ENCODE measurements at regions not wholly inside any gene's neighbourhood (a gene's known extent, or its start where the extent isn't known, plus 50 kb on each side); places are given as distances from the start of the nearest gene placed in this dataset.

DNA sequence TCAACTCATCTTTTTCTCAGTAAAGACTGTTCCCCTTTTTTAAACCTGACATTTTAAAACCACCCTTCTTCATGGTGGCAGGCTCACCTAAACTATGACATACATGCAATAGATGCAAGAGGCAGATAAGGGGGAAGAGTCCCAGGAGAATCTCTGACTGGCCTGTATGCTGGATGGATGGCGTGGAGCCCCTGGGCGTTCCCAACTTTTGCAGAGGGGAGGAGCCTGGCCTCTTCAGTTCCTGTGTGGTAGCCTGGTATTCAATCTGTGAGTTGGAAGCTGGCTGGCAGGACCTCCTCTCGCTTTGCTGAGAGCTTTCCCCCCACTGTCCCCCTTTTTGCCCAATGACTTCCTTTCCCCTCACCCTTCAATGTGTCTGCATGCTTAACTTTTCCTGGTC is 217.6 kb upstream of the CA10 start:
- DNase-seq (no peak), ATAC-seq (ENCODE audit: low read depth in 2 of 2) (no peak)
- no peaks in the 10 kb centered on the region for H3K9me3 ChIP-seq (ENCODE audit: control insufficient read depth in 2 of 2, low read length in 2 of 2)
- no peaks in the 10 kb centered on the region for H3K4me1 ChIP-seq (ENCODE audit: control insufficient read depth, insufficient read depth, low read length, poor library complexity, severe bottlenecking)
- H3K27me3 ChIP-seq (ENCODE audit: control insufficient read depth, insufficient read depth, low read length) = no peaks in the 10 kb centered on the region
- no peak overlapping the region for H3K4me3 ChIP-seq (ENCODE audit: low read depth, low read length)
- Mint-ChIP-seq H3K4me3 (no peak overlapping the region), H3K4me1 (no peaks in the 10 kb centered on the region), H3K9me3 (peaks cover 0 to 5% (median 0%) of the 10 kb centered on the region in 7 donors), H3K27me3 (no peaks in the 10 kb centered on the region), H3K36me3 (no peaks in the 10 kb centered on the region), H3K27ac (no peak overlapping the region)
- no peaks in the 10 kb centered on the region for H3K36me3 ChIP-seq (ENCODE audit: control insufficient read depth, insufficient read depth, low read length)
- no peak overlapping the region for H3K27ac ChIP-seq (ENCODE audit: insufficient read depth, low read length, poor library complexity, severe bottlenecking)

DNA sequence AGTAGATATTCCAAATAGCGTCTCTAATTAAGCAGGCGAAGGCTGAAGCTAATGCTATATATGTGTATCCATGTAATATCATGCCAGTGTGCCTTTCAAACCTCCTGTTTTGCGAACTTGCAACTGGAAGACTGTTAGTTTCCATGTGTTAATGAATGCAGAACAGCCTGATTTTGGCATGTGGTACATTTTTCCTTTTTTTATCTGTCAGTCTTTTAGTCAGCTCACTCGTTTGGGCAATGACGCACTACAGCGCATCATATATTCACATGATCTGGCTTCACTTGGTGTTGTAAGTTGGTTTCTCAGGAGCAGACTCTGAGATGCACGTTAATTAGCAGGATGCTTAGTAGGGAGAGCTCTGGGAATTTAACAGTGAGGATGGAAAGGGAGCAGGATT is 210.4 kb upstream of the CA10 start:
- Mint-ChIP-seq H3K27me3 (no peaks in the 10 kb centered on the region), H3K4me3 (no peak overlapping the region), H3K4me1 (no peaks in the 10 kb centered on the region), H3K36me3 (no peaks in the 10 kb centered on the region), H3K27ac (no peak overlapping the region), H3K9me3 (peaks cover 0 to 3% (median 0%) of the 10 kb centered on the region in 7 donors)
- H3K9me3 ChIP-seq (ENCODE audit: control insufficient read depth in 2 of 2, low read length in 2 of 2) = no peaks in the 10 kb centered on the region
- no peak overlapping the region for H3K27ac ChIP-seq (ENCODE audit: insufficient read depth, low read length, poor library complexity, severe bottlenecking)
- H3K4me1 ChIP-seq (ENCODE audit: control insufficient read depth, insufficient read depth, low read length, poor library complexity, severe bottlenecking) = no peaks in the 10 kb centered on the region
- no peak overlapping the region for H3K4me3 ChIP-seq (ENCODE audit: low read depth, low read length)
- H3K36me3 ChIP-seq (ENCODE audit: control insufficient read depth, insufficient read depth, low read length) = no peaks in the 10 kb centered on the region
- no peaks in the 10 kb centered on the region for H3K27me3 ChIP-seq (ENCODE audit: control insufficient read depth, insufficient read depth, low read length)
- ATAC-seq (ENCODE audit: low read depth in 2 of 2) (no peak), DNase-seq (no peak)

DNA sequence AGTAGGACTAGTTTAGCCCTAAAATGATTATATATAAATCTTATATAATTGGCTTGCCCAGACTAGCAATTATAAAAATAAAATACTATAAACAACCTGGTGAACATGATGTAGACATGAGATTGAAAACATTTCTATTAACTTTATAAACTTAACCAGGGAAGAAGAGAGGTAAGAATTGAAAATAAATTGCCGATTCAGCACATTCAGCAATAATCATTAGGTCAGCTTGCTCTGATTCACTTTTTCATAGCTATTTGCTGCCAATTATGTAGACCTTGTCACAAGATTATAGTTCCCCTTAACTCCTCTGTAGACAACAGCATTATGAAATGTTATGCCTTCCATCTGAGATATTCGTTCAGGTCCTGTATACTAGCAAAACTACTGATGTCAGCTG is 199.3 kb upstream of the CA10 start:
- Histone ChIP-seq H3K4me1 (ENCODE audit: control insufficient read depth, insufficient read depth, low read length, poor library complexity, severe bottlenecking) (no peaks in the 10 kb centered on the region), H3K27me3 (ENCODE audit: control insufficient read depth, insufficient read depth, low read length) (no peaks in the 10 kb centered on the region), H3K9me3 (ENCODE audit: control insufficient read depth in 2 of 2, low read length in 2 of 2) (peaks cover 0 to 9% of the 10 kb centered on the region in 2 experiments), H3K36me3 (ENCODE audit: control insufficient read depth, insufficient read depth, low read length) (no peaks in the 10 kb centered on the region), H3K27ac (ENCODE audit: insufficient read depth, low read length, poor library complexity, severe bottlenecking) (no peak overlapping the region), H3K4me3 (ENCODE audit: low read depth, low read length) (no peak overlapping the region)
- Mint-ChIP-seq H3K4me3 (no peak overlapping the region), H3K27me3 (no peaks in the 10 kb centered on the region), H3K27ac (no peak overlapping the region), H3K9me3 (peaks cover 0 to 20% (median 9%) of the 10 kb centered on the region in 7 donors), H3K36me3 (no peaks in the 10 kb centered on the region), H3K4me1 (no peaks in the 10 kb centered on the region)
- no peak for ATAC-seq (ENCODE audit: low read depth in 2 of 2)
- DNase-seq = no peak

DNA sequence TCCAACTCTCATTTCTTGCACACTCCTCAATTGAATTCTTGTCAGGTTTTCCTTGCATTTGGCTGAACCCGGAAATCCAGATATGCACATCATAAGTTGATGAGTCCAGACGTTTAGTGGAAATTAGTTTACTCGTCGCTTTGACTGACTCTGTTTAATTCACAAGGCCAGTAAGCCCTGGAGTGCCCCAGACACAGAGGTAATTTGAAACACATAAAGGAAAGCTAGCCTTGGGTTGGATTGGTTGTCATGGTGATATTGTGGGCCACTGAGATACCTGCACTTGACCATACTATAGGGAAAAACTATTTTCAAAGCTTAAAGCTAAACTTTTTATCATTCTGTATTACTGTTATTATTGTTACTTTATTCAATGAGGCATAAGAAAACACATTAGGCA is 178.3 kb upstream of the CA10 start:
- Mint-ChIP-seq H3K27me3 (no peaks in the 10 kb centered on the region), H3K4me3 (no peak overlapping the region), H3K4me1 (no peaks in the 10 kb centered on the region), H3K27ac (no peak overlapping the region), H3K9me3 (peaks cover 0 to 11% (median 4%) of the 10 kb centered on the region in 7 donors), H3K36me3 (no peaks in the 10 kb centered on the region)
- H3K9me3 ChIP-seq (ENCODE audit: control insufficient read depth in 2 of 2, low read length in 2 of 2) = no peaks in the 10 kb centered on the region
- DNase-seq (no peak), ATAC-seq (ENCODE audit: low read depth in 2 of 2) (no peak)
- no peaks in the 10 kb centered on the region for H3K4me1 ChIP-seq (ENCODE audit: control insufficient read depth, insufficient read depth, low read length, poor library complexity, severe bottlenecking)
- H3K27ac ChIP-seq (ENCODE audit: insufficient read depth, low read length, poor library complexity, severe bottlenecking) = no peak overlapping the region
- H3K27me3 ChIP-seq (ENCODE audit: control insufficient read depth, insufficient read depth, low read length) = no peaks in the 10 kb centered on the region
- H3K36me3 ChIP-seq (ENCODE audit: control insufficient read depth, insufficient read depth, low read length) = no peaks in the 10 kb centered on the region
- H3K4me3 ChIP-seq (ENCODE audit: low read depth, low read length) = no peak overlapping the region

DNA sequence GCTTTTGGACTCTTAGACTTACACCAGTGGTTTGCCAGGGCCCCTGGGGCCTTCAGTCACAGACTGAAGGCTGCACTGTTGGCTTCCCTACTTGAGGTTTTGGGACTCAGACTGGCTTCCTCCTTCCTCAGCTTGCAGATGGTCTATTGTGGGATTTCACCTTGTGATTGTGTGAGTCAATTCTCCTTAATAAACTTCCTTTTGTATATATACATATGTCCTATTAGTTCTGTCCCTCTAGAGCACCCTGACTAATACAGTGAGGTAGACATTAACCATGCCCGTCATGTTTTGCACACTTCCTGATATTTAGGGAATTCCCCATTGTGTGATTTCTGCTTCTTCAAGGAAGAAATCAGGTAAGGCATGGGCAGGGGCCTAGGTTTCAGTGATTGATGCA is 147.8 kb upstream of the CA10 start:
- H3K4me1 Mint-ChIP-seq = no peaks in the 10 kb centered on the region

DNA sequence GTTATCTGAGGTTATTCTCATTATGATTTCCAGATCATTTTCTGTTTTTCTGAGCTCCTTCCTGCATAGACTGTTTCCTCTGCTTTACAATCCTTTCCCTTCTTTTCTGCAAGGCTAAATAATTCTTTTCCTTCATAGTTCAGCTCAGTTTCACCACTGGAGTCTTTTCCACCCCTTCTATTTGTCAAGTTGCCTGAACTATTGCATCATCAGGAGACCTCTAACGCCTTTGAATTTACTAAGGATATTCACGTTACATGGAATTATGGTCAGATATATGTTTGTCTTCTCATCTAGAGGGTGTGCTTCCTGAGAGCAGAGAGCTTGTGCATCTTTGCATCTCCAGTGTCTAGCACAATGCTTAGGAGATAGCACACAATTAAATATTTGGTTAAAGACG is 140.4 kb upstream of the CA10 start:
- Histone ChIP-seq H3K27ac (ENCODE audit: insufficient read depth, low read length, poor library complexity, severe bottlenecking) (no peak overlapping the region), H3K4me1 (ENCODE audit: control insufficient read depth, insufficient read depth, low read length, poor library complexity, severe bottlenecking) (no peaks in the 10 kb centered on the region), H3K4me3 (ENCODE audit: low read depth, low read length) (no peak overlapping the region), H3K9me3 (ENCODE audit: control insufficient read depth in 2 of 2, low read length in 2 of 2) (no peaks in the 10 kb centered on the region), H3K27me3 (ENCODE audit: control insufficient read depth, insufficient read depth, low read length) (peaks cover 1% of the 10 kb centered on the region), H3K36me3 (ENCODE audit: control insufficient read depth, insufficient read depth, low read length) (no peaks in the 10 kb centered on the region)
- Mint-ChIP-seq H3K27me3 (no peaks in the 10 kb centered on the region), H3K36me3 (no peaks in the 10 kb centered on the region), H3K9me3 (peaks cover 0 to 3% (median 0%) of the 10 kb centered on the region in 7 donors), H3K4me1 (no peaks in the 10 kb centered on the region), H3K4me3 (no peak overlapping the region), H3K27ac (no peak overlapping the region)
- ATAC-seq (ENCODE audit: low read depth in 2 of 2) = no peak
- DNase-seq = no peak

More for the DNA sequence above, 147.8 kb upstream of the CA10 start:
- no peaks in the 10 kb centered on the region for H3K27me3 ChIP-seq (ENCODE audit: control insufficient read depth, insufficient read depth, low read length)
- no peaks in the 10 kb centered on the region for H3K36me3 Mint-ChIP-seq
- no peaks in the 10 kb centered on the region for H3K4me1 ChIP-seq (ENCODE audit: control insufficient read depth, insufficient read depth, low read length, poor library complexity, severe bottlenecking)
- H3K9me3 Mint-ChIP-seq = peaks cover 0 to 10% (median 2%) of the 10 kb centered on the region in 7 donors
- H3K9me3 ChIP-seq (ENCODE audit: control insufficient read depth in 2 of 2, low read length in 2 of 2) = no peaks in the 10 kb centered on the region
- no peak overlapping the region for H3K4me3 Mint-ChIP-seq
- no peaks in the 10 kb centered on the region for H3K27me3 Mint-ChIP-seq
- no peak overlapping the region for H3K4me3 ChIP-seq (ENCODE audit: low read depth, low read length)
- no peaks in the 10 kb centered on the region for H3K36me3 ChIP-seq (ENCODE audit: control insufficient read depth, insufficient read depth, low read length)
- no peak overlapping the region for H3K27ac ChIP-seq (ENCODE audit: insufficient read depth, low read length, poor library complexity, severe bottlenecking)
- no peak for DNase-seq
- H3K27ac Mint-ChIP-seq = no peak overlapping the region
- ATAC-seq (ENCODE audit: low read depth in 2 of 2) = no peak

DNA sequence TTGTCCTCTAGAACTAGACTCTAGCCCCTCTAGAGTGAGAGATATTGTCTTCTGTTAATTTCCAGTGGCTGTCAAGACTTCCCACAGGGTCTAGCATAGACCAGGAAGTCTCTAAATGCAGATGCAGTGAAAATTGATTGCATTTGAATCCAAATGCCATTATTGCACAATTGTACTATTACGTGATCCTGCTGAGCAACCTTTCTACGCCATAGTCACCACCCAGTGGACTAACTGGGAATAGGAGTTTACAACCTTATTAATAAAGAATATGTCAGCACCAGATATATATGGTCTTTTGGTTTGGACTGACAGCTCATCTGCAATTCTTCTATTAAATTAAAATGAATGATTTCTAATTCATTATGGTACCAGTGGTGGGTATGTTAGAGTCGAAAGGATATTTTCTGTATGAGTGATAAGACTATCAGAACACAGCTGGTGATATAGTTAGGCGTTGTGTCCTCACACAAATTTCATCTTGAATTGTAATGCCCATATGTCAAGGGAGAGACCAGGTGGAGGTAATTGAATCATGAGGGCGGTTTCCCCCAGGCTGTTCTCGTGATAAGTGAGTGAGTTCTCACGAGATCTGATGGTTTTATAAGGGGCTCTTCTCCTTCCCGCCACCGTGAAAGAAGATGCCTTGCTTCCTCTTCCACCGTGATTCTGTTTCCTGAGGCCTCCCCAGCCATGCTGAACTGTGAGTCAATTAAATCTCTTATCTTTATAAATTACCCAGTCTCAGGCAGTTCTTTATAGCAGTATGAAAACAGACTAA is 138.9 kb upstream of the CA10 start:
- no peaks in the 10 kb centered on the region for H3K36me3 ChIP-seq (ENCODE audit: control insufficient read depth, insufficient read depth, low read length)
- no peak overlapping the region for H3K4me3 Mint-ChIP-seq
- H3K36me3 Mint-ChIP-seq = no peaks in the 10 kb centered on the region
- no peak overlapping the region for H3K27ac Mint-ChIP-seq
- H3K9me3 ChIP-seq (ENCODE audit: control insufficient read depth in 2 of 2, low read length in 2 of 2) = no peaks in the 10 kb centered on the region
- no peaks in the 10 kb centered on the region for H3K4me1 Mint-ChIP-seq
- peaks cover 1% of the 10 kb centered on the region for H3K27me3 ChIP-seq (ENCODE audit: control insufficient read depth, insufficient read depth, low read length)
- H3K9me3 Mint-ChIP-seq = peaks cover 0 to 5% (median 0%) of the 10 kb centered on the region in 7 donors
- H3K27me3 Mint-ChIP-seq = no peaks in the 10 kb centered on the region
- H3K27ac ChIP-seq (ENCODE audit: insufficient read depth, low read length, poor library complexity, severe bottlenecking) = no peak overlapping the region
- DNase-seq = no peak
- no peak overlapping the region for H3K4me3 ChIP-seq (ENCODE audit: low read depth, low read length)
- H3K4me1 ChIP-seq (ENCODE audit: control insufficient read depth, insufficient read depth, low read length, poor library complexity, severe bottlenecking) = no peaks in the 10 kb centered on the region
- no peak for ATAC-seq (ENCODE audit: low read depth in 2 of 2)

DNA sequence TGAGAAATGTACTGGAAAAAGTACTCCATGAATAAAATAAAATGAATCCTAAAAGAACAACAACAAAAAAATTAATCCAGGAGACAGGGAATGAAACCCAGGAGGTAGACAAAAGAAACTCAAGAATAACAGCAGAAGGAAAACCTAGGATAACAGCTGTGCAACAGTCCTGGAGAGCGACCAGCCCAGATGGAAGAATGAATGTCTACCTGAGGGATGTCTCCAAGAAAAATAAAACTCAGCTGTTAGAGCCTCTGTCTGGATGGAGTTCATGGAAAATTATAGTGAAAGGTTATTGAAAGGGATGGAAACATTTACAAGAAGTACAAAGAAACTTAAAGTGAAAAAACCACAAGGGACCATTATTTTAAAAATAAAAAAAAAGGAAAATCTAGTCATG is 135.8 kb upstream of the CA10 start:
- H3K27ac Mint-ChIP-seq = no peak overlapping the region
- no peaks in the 10 kb centered on the region for H3K36me3 Mint-ChIP-seq
- Histone ChIP-seq H3K36me3 (ENCODE audit: control insufficient read depth, insufficient read depth, low read length) (no peaks in the 10 kb centered on the region), H3K27ac (ENCODE audit: insufficient read depth, low read length, poor library complexity, severe bottlenecking) (no peak overlapping the region), H3K9me3 (ENCODE audit: control insufficient read depth in 2 of 2, low read length in 2 of 2) (no peaks in the 10 kb centered on the region), H3K4me1 (ENCODE audit: control insufficient read depth, insufficient read depth, low read length, poor library complexity, severe bottlenecking) (no peaks in the 10 kb centered on the region), H3K4me3 (ENCODE audit: low read depth, low read length) (no peak overlapping the region), H3K27me3 (ENCODE audit: control insufficient read depth, insufficient read depth, low read length) (peaks cover 1% of the 10 kb centered on the region)
- peaks cover 0 to 12% (median 3%) of the 10 kb centered on the region in 7 donors for H3K9me3 Mint-ChIP-seq
- peak overlapping the region in 1 of 4 donors; percentile 43 for H3K4me3 Mint-ChIP-seq
- DNase-seq (no peak), ATAC-seq (ENCODE audit: low read depth in 2 of 2) (no peak)
- no peaks in the 10 kb centered on the region for H3K27me3 Mint-ChIP-seq
- H3K4me1 Mint-ChIP-seq = no peaks in the 10 kb centered on the region

All from CD4-positive, CD25-positive, alpha-beta regulatory T cell (primary cell).